ENCODE measurements at regions not wholly inside any gene's neighbourhood (a gene's known extent, or its start where the extent isn't known, plus 50 kb on each side); places are given as distances from the start of the nearest gene placed in this dataset.

DNA sequence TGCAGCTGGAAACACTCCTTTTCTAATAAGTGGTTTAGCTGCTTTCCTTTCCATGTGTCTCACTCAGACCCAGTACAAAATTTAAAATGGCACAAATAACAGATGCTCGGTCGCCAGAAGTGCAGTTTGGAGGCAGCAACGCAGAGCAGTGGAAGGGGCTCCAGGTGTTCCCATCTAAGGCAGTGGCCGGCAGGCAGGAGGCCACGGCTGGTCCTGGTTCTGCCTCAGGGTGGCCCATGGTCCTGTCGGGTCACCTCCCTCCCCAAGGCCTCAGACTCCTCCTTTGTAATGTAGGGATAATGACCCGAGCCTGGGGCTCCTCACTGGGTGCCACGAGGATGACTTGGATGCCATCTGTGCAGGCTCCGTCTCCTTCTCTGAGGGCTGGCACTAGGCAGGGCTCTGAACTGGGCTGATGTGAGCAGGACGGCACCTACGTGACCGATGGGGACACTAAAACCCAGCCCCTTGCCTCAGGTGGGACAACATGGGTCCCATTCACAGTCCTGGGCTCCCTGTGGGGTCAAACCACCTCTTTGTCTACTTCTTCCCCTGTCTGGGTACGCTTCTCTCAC lies 80.9 kb upstream of the SLC66A3 start:
- TF ChIP-seq, protein P1, sequence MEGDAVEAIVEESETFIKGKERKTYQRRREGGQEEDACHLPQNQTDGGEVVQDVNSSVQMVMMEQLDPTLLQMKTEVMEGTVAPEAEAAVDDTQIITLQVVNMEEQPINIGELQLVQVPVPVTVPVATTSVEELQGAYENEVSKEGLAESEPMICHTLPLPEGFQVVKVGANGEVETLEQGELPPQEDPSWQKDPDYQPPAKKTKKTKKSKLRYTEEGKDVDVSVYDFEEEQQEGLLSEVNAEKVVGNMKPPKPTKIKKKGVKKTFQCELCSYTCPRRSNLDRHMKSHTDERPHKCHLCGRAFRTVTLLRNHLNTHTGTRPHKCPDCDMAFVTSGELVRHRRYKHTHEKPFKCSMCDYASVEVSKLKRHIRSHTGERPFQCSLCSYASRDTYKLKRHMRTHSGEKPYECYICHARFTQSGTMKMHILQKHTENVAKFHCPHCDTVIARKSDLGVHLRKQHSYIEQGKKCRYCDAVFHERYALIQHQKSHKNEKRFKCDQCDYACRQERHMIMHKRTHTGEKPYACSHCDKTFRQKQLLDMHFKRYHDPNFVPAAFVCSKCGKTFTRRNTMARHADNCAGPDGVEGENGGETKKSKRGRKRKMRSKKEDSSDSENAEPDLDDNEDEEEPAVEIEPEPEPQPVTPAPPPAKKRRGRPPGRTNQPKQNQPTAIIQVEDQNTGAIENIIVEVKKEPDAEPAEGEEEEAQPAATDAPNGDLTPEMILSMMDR (IDR thresholded peaks at IDR 0.05), result no peak

DNA sequence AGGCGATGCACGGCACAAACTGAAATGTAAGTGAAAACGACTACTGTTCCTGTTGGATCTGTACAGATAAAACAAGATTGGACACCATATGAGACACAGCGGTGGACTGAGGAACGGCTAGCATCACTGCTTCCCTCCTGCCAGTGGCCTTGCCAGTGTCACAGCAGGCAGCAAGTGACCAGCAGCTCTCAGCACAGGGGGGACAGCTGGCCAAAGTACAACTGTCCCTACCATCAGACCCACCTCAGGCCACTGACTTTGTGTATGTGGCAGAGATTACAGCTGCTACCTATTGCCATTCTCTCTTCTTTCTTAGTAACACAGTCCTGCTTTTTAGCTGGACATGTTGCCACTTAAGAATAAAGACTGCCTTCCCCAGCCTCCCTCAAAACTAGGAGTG lies 80.0 kb upstream of the SLC66A3 start:
- TF ChIP-seq, protein P1 (IDR thresholded peaks at IDR 0.05), result no peak

DNA sequence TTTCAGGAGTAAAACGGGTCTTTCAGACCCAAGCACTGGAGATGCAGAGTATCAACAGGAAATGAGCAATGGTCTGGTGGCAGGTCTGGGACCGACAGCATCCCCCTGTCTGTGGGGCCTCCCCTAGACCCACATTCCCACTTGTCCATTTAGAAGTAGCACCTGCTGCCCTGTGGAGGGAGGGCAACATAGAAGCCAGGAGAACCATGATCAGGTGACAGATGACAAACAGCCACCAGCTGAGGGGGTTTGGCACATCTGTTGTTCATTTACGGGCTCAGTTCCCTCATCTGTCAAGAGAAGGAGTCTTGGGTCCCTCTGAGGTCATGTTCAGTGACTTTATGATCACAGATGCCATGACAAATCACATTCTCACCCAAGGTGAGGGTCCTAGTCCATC lies 77.9 kb upstream of the SLC66A3 start:
- TF ChIP-seq, protein P1 (IDR thresholded peaks at IDR 0.05), result no peak

DNA sequence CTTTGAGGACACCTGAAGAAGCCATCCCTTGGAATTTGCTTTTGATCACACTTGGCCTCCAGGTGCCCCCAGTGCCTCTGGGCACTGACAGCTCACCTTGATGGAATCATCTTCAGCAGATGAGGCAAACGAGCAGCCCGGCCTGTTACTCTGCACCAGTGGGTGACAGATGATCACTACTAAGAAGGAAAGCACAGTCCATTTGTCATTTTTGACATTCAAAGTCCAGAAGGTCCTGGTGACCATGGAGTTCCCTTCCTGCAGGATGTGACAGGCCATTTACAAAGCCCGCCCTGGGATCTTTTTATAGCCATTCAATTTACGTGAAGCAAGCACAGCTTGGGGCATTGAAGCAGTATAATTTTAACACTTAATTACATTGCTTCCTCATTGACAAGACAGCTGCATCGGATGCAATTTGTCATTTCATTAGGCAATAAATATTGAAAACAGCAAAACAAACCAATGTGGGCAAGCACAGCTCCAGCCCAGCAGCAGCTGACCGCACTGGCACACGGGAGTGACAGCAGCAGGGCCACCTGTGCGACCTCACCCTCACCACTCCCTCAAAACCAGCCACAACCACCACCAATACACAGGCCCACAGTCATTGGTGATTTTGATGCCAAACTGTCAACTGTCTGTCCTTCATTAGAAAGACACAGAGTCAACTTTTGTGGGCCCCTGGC lies 76.0 kb upstream of the SLC66A3 start:
- TF ChIP-seq, protein P1 (IDR thresholded peaks at IDR 0.05), result no peak

DNA sequence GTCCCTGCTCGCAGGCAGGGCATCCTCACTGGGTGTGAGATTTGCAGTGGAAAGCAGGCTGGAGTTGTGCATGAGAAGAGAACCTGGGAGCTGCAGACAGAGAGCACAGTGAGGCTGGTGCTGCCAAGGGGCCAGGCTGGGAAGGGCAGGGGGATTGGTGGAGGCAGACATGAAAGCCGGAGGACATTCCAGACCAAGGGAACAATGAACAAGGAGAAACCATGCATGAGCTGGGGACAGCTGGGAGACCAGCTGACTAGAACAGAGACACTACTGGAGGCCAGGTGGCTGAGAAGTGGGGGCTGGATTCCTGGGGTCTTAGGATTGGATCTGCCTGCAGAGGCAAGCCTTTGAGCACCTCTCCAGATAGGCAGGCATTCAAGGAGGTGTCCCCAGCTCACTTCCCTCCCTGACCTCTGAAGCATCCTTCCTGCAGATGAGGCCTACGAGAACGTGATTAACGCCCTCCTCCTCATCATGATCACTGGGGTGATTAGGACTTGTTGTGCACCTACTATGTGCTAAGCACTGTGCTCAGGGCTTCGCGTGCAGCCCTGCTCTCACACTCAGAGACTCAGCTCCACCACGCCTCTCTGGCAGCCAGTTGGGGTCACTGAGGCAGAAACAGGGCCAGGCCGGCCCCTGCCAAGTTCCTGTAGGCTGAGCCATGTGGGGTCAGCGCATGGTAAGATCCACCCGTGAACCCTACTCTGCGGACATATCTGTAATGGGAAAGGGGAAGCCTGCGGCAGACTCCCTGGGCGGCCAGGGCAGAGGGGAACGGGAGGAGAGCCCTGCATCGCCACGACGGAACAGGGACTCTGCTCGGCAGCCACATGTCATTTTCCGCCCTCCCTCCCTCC lies 74.8 kb upstream of the SLC66A3 start:
- TF ChIP-seq, protein P1 (IDR thresholded peaks at IDR 0.05), result no peak

DNA sequence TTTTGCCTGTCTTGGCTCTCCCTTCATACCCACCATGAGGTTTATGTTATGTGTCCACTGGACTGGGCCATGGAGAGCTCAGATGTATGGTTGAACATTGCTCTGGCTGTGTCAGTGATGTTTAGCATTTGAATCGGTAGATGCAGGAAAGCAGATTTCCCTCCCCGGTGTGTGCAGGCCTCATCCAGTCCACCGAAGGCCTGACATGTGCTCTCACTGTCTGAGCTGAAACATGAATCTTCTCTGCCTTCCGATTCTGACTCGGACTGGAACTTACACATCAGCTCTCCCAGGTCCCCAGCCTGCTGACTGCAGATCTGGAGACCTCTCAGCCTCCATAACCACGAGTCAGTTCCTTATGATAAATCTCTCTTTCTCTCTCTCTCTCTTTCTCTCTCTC lies 72.4 kb upstream of the SLC66A3 start:
- TF ChIP-seq, protein P1 (IDR thresholded peaks at IDR 0.05), result no peak

DNA sequence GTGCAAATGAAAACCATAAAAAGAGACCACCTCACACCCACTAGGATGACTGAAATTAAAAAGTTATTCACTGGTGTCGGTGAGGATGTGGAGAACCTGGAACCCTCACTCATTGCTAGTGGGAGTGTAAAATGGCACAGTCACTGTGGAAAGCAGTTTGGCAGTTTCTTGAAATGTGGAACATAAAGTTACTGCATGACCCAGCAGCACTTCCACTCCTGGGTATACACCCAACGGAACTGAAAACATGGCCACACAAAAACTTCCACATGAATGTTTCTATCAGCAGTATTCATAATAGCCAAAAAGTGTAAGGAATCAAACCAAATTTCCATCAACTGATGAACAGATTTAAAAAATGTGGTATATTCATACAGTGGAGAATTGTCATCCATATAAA lies 65.1 kb upstream of the SLC66A3 start:
- TF ChIP-seq, protein P1 (IDR thresholded peaks at IDR 0.05), result no peak
